Pancreas (tissue), 10 donors: ENCODE measurements at regions not wholly inside any gene's neighbourhood (a gene's known extent, or its start where the extent isn't known, plus 50 kb on each side); places are given as distances from the start of the nearest gene placed in this dataset.

Experiments used
- ATAC-seq, 4 donors: fragments of 200-7000 bp; cut with Tn5 transposase; one replicate each; pipeline versions ENCODE4 v1.8.0 to v1.9.1; 2020; ENCODE audit warnings: mild to moderate bottlenecking in 4 of 4, moderate library complexity in 4 of 4
- DNase-seq, 6 donors: peaks; one replicate each; pipeline ENCODE4 v3.0.0-alpha.2; 2020
- FAIRE-seq: peaks from 2 replicates; lab custom pipeline; 2012; peaks lifted over from hg19 to GRCh38; lab: Jason Lieb, UNC
- H3K27ac ChIP-seq, 4 donors: fragments of 200-600 bp; sonication (generic); 1 replicate in 3 of 4; 2 replicates in 1 of 4; pipeline versions ENCODE4 v1.5.0 to v1.8.0; 2020
- H3K27me3 ChIP-seq, 4 donors: fragments of 200-600 bp; one replicate each; pipeline ENCODE4 v1.8.0; 2021
- H3K36me3 ChIP-seq, 3 donors: fragments of 200-600 bp; sonication (generic) in 1 of 3; one replicate each; pipeline versions ENCODE4 v1.5.0 to v1.8.0; 2020 to 2021
- H3K4me1 ChIP-seq, 3 donors: fragments of 200-600 bp; one replicate each; pipeline ENCODE4 v1.8.0; 2021
- H3K4me3 ChIP-seq, 4 donors: fragments of 200-600 bp; sonication (generic) in 2 of 4; one replicate each; pipeline versions ENCODE4 v1.5.0 to v1.8.0; 2020 to 2021
- H3K9me3 ChIP-seq, 4 donors: fragments of 200-600 bp; one replicate each; pipeline ENCODE4 v1.8.0; 2021
- CTCF ChIP-seq, 4 donors: fragments of 200-600 bp; sonication (generic) in 3 of 4; IDR thresholded peaks; one replicate each; pipeline versions ENCODE4 v1.5.0 to v1.8.0; 2021; ENCODE audit warnings: antibody characterized with exemption in 4 of 4
- WGBS, 2 donors: extraction: QIAGEN DNeasy Blood & Tissue Kit; methylation state at CpG; one replicate each; pipeline ENCODE4 v1.1.7; 2013; 5-methylcytosine and 5-hydroxymethylcytosine counted together
- intact Hi-C, 3 donors: fragments of 100-400 bp; cut with DNase I; formaldehyde crosslinking; loops; one replicate each; pipeline versions ENCODE4 v1.11.1 to v1.14.2; 2022
- donor health status: healthy with polysubstance abuse.
- donor health status: DM: no; HTN: no; CAD: no; lungs with moderate emphysema.
- donor health status: DM: no; HTN: no; CAD: no.
- donor health status: control.
- donor health status: control.
- donor health status: Bipolar disorder and iron deficiency.
- donor health status: DM: yes; HTN: yes; CAD: no.
- donor health status: DM: no; HTN: no; CAD: no.
- donor health status: DM: no; HTN: no; CAD: no.
- donor health status: DM: yes; HTN: yes; CAD: no.

- ATAC-seq (no peak), FAIRE-seq (no peak), DNase-seq (no peak)
- Histone ChIP-seq H3K4me1 (no peaks in the 10 kb centered on the region), H3K4me3 (no peak overlapping the region), H3K27me3 (peaks cover 0 to 4% (median 0%) of the 10 kb centered on the region in 4 donors), H3K9me3 (no peaks in the 10 kb centered on the region), H3K27ac (no peak overlapping the region), H3K36me3 (no peaks in the 10 kb centered on the region)
- intact Hi-C loops: no loop called here
- WGBS, 2 donors: 22 to 38% methylated on average over 1 of the region's 1 CpG
- no peak for TF ChIP-seq CTCF (IDR thresholded peaks at IDR 0.05)
These were observed 334.8 kb upstream of the MANEA start for GRCh38 chr6:95242560-95242959.

- intact Hi-C loops: no loop called here
- no peaks in the 10 kb centered on the region for H3K9me3 ChIP-seq
- FAIRE-seq: no peak
These were observed 334.3 kb upstream of the MANEA start for GRCh38 chr6:95243053-95243452.

GRCh38 chr6:95244751-95245150 lies 332.6 kb upstream of the MANEA start:
- no peak for FAIRE-seq
- Histone ChIP-seq H3K36me3 (no peaks in the 10 kb centered on the region), H3K4me1 (no peaks in the 10 kb centered on the region), H3K4me3 (no peak overlapping the region), H3K27me3 (peaks cover 0 to 4% (median 0%) of the 10 kb centered on the region in 4 donors), H3K27ac (no peak overlapping the region), H3K9me3 (no peaks in the 10 kb centered on the region)
- 30 to 63% methylated on average over 2 of the region's 2 CpGs for WGBS, 2 donors
- no peak for TF ChIP-seq CTCF (IDR thresholded peaks at IDR 0.05)
- DNase-seq: no peak
- no peak for ATAC-seq
- intact Hi-C loops: no loop called here

More at GRCh38 chr6:95243053-95243452, 334.3 kb upstream of the MANEA start:
- no peak for ATAC-seq
- no peak for TF ChIP-seq CTCF (IDR thresholded peaks at IDR 0.05)
- no peak overlapping the region for H3K4me3 ChIP-seq
- peaks cover 0 to 4% (median 0%) of the 10 kb centered on the region in 4 donors for H3K27me3 ChIP-seq
- H3K36me3 ChIP-seq: no peaks in the 10 kb centered on the region
- H3K27ac ChIP-seq: no peak overlapping the region
- no peaks in the 10 kb centered on the region for H3K4me1 ChIP-seq
- no peak for DNase-seq

- 93 to 95% methylated on average over 4 of the region's 4 CpGs for WGBS, 2 donors
- no peak for ATAC-seq
These were observed 328.8 kb upstream of the MANEA start for GRCh38 chr6:95248499-95248898.

GRCh38 chr6:95249175-95249574 lies 328.2 kb upstream of the MANEA start:
- H3K4me1 ChIP-seq: no peaks in the 10 kb centered on the region
- ATAC-seq (no peak), FAIRE-seq (no peak)

More at GRCh38 chr6:95248499-95248898, 328.8 kb upstream of the MANEA start:
- no peaks in the 10 kb centered on the region for H3K36me3 ChIP-seq
- H3K27me3 ChIP-seq: no peaks in the 10 kb centered on the region
- FAIRE-seq (no peak), DNase-seq (no peak)
- no peaks in the 10 kb centered on the region for H3K4me1 ChIP-seq
- intact Hi-C loops: no loop called here
- no peak for TF ChIP-seq CTCF (IDR thresholded peaks at IDR 0.05)
- no peak overlapping the region for H3K4me3 ChIP-seq
- H3K9me3 ChIP-seq: no peaks in the 10 kb centered on the region
- H3K27ac ChIP-seq: no peak overlapping the region

More at GRCh38 chr6:95249175-95249574, 328.2 kb upstream of the MANEA start:
- no peak for DNase-seq
- Histone ChIP-seq H3K27ac (no peak overlapping the region), H3K36me3 (no peaks in the 10 kb centered on the region), H3K27me3 (no peaks in the 10 kb centered on the region), H3K9me3 (no peaks in the 10 kb centered on the region), H3K4me3 (no peak overlapping the region)
- intact Hi-C loops: no loop called here
- TF ChIP-seq CTCF (IDR thresholded peaks at IDR 0.05): no peak
